DND-41 (cell line): ENCODE measurements at regions not wholly inside any gene's neighbourhood (a gene's known extent, or its start where the extent isn't known, plus 50 kb on each side); places are given as distances from the start of the nearest gene placed in this dataset.

Experiments
- ATAC-seq: fragments of 200-7000 bp; cut with Tn5 transposase; 3 replicates; pipeline ENCODE4 v1.9.1; 2021; ENCODE audit warnings: low read depth; ENCODE audit not compliant: insufficient read depth
- DNase-seq: peaks from one replicate; pipeline ENCODE4 v3.0.0-alpha.2; 2020
- H2AFZ ChIP-seq: 2 replicates; pipeline ENCODE4 v1.6.0; 2012; ENCODE audit warnings: low read depth, low read length
- H3K27ac ChIP-seq: 2 replicates; pipeline ENCODE4 v1.5.1; 2012; ENCODE audit warnings: low read length, inconsistent platforms
- H3K27me3 ChIP-seq: fragments of 200-600 bp; sonication (generic); 2 replicates; pipeline ENCODE4 v1.6.0; 2012; ENCODE audit warnings: low read length, mild to moderate bottlenecking, inconsistent platforms; ENCODE audit not compliant: insufficient read depth, poor library complexity
- H3K36me3 ChIP-seq: 2 replicates; pipeline ENCODE4 v1.5.1; 2012; ENCODE audit warnings: low read length, inconsistent platforms; ENCODE audit not compliant: insufficient read depth
- H3K4me1 ChIP-seq: 2 replicates; pipeline ENCODE4 v1.5.1; 2012; ENCODE audit warnings: mild to moderate bottlenecking, low read length; ENCODE audit not compliant: insufficient read depth
- H3K4me2 ChIP-seq: 2 replicates; pipeline ENCODE4 v1.6.0; 2012; ENCODE audit warnings: mild to moderate bottlenecking, moderate library complexity, low read length, inconsistent platforms; ENCODE audit not compliant: insufficient read depth
- H3K4me3 ChIP-seq, 2 experiments: fragments of 200-600 bp in 1 of 2; shearing (Covaris generic) in 1 of 2; 2 replicates each; pipeline ENCODE4 v1.5.1; 2012 to 2016; ENCODE audit warnings: inconsistent platforms in 2 of 2, low read length in 2 of 2, mild to moderate bottlenecking in 2 of 2, low read depth in 1 of 2, moderate library complexity in 1 of 2
- H3K79me2 ChIP-seq: 2 replicates; pipeline ENCODE4 v1.6.0; 2012; ENCODE audit warnings: low read length, inconsistent platforms; ENCODE audit not compliant: insufficient read depth
- H3K9ac ChIP-seq: 2 replicates; pipeline ENCODE4 v1.6.0; 2012; ENCODE audit warnings: low read depth, mild to moderate bottlenecking, inconsistent platforms, low read length, moderate library complexity
- H3K9me3 ChIP-seq: 2 replicates; pipeline ENCODE4 v1.5.1; 2012; ENCODE audit warnings: low read length, moderate library complexity, mild to moderate bottlenecking, inconsistent platforms; ENCODE audit not compliant: insufficient read depth, severe bottlenecking
- H4K20me1 ChIP-seq: 2 replicates; pipeline ENCODE4 v1.6.0; 2012; ENCODE audit warnings: low read length; ENCODE audit not compliant: insufficient read depth
- EZH2 ChIP-seq: IDR thresholded peaks from 3 replicates; pipeline ENCODE4 v1.6.1; 2012; ENCODE audit warnings: borderline replicate concordance, low read depth, mild to moderate bottlenecking, moderate library complexity, low read length, inconsistent platforms; ENCODE audit not compliant: severe bottlenecking
- TF ChIP-seq, protein P1 (sequence below): IDR thresholded peaks from 2 replicates; pipeline ENCODE4 v1.5.1; 2012; ENCODE audit warnings: borderline replicate concordance, low read length, moderate library complexity, mild to moderate bottlenecking; ENCODE audit not compliant: poor library complexity, severe bottlenecking; ENCODE audit errors: extremely low read depth

DNA sequence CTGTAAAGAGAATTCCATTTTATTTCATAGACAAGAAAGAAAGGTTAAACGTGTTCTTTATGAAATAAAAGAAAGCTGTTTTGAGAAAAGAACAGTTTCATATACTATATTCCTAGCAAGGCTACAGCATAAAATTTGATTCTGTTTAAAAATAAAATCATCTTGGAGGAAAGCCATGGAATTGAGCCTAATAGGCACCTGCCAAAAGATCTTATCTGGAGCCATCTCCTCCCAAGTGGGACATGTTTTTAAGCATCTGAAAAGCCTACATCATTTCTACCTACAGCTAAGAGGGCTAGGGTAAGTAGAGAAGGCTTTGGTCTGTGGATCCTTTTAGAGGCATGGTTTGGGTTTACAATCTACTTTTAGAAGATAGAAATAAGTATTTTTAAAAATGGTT, 89.3 kb downstream of the GAS1 start:
- TF ChIP-seq, protein P1, sequence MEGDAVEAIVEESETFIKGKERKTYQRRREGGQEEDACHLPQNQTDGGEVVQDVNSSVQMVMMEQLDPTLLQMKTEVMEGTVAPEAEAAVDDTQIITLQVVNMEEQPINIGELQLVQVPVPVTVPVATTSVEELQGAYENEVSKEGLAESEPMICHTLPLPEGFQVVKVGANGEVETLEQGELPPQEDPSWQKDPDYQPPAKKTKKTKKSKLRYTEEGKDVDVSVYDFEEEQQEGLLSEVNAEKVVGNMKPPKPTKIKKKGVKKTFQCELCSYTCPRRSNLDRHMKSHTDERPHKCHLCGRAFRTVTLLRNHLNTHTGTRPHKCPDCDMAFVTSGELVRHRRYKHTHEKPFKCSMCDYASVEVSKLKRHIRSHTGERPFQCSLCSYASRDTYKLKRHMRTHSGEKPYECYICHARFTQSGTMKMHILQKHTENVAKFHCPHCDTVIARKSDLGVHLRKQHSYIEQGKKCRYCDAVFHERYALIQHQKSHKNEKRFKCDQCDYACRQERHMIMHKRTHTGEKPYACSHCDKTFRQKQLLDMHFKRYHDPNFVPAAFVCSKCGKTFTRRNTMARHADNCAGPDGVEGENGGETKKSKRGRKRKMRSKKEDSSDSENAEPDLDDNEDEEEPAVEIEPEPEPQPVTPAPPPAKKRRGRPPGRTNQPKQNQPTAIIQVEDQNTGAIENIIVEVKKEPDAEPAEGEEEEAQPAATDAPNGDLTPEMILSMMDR, result no peak
- TF ChIP-seq EZH2, result no peak
- Histone ChIP-seq H2AFZ (no peak overlapping the region), H3K79me2 (no peaks in the 10 kb centered on the region), H3K36me3 (no peaks in the 10 kb centered on the region), H3K4me2 (no peak overlapping the region), H3K9me3 (no peaks in the 10 kb centered on the region), H3K4me1 (no peaks in the 10 kb centered on the region), H3K4me3 (no peak overlapping the region), H3K9ac (no peak overlapping the region), H4K20me1 (no peaks in the 10 kb centered on the region), H3K27me3 (no peaks in the 10 kb centered on the region), H3K27ac (no peak overlapping the region)
- ATAC-seq (no peak), DNase-seq (no peak)

DNA sequence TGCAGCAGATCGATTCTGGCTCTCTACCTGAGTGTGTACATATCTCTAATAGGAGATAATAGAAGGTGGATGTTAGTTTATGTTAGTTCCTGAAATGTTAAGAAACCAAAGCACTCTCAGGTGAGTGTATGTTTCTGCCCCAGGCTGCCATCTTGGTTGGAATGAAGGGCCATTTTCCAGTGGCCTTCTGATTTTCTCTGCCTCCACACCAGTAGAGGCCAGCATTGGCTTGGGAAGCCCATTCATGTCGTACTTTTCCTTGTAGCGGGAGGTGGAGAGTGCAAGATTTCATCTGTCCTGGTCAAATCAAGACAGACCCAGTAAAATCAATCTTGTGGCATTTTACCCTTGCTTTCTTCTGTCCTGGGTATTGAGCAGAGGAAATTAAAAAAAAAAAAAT, 91.0 kb downstream of the GAS1 start:
- Histone ChIP-seq H2AFZ (no peak overlapping the region), H3K9ac (no peak overlapping the region), H3K36me3 (no peaks in the 10 kb centered on the region), H3K4me2 (no peak overlapping the region), H3K79me2 (no peaks in the 10 kb centered on the region), H3K27ac (no peak overlapping the region), H3K4me3 (no peak overlapping the region), H3K9me3 (no peaks in the 10 kb centered on the region), H4K20me1 (no peaks in the 10 kb centered on the region), H3K4me1 (no peaks in the 10 kb centered on the region), H3K27me3 (no peaks in the 10 kb centered on the region)
- ATAC-seq, result no peak
- TF ChIP-seq EZH2, result no peak
- TF ChIP-seq, protein P1, result no peak
- no peak for DNase-seq

DNA sequence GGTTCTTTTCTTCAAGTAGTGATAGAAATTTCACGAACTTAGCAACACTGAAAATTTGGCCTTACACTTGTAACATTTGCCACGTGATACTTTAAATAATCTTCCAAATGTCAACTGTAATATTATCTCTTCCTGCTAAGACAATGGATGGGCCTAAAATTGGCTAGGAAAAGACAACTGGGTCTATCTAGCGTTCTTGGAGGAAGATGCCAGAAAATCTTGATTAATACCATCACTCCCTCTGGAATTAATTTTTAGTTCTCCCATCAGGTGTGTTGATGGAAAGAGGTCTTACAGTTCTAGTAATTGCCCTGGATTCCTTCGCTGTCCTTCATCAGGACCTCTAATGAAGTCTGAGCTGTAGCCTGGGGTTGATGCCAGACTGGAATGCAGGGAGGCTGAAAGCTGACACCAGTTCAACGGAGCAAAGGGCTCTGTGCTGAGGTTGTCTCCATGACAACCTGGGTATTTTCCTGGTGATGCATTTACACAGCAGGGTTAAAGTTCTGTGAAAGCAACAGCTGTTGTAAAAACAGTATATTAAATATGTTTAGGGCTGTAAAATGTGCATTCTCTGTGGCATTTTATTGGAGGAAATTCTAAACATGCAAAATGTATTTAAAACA, 92.3 kb downstream of the GAS1 start:
- H3K9ac ChIP-seq, result no peak overlapping the region
- no peaks in the 10 kb centered on the region for H3K4me1 ChIP-seq
- no peaks in the 10 kb centered on the region for H4K20me1 ChIP-seq
- H3K27me3 ChIP-seq, result no peaks in the 10 kb centered on the region
- ATAC-seq, result no peak
- no peak overlapping the region for H3K4me3 ChIP-seq
- no peaks in the 10 kb centered on the region for H3K79me2 ChIP-seq
- H3K27ac ChIP-seq, result no peak overlapping the region
- no peak overlapping the region for H3K4me2 ChIP-seq
- TF ChIP-seq, protein P1, result no peak
- TF ChIP-seq EZH2, result no peak
- H3K9me3 ChIP-seq, result no peaks in the 10 kb centered on the region
- H3K36me3 ChIP-seq, result no peaks in the 10 kb centered on the region
- DNase-seq, result no peak
- no peak overlapping the region for H2AFZ ChIP-seq
